ENCODE measurements at regions not wholly inside any gene's neighbourhood (a gene's known extent, or its start where the extent isn't known, plus 50 kb on each side); places are given as distances from the start of the nearest gene placed in this dataset.
"Not testable (repeated sequence)": the region's sequence is repeated elsewhere in the genome, so short reads cannot be mapped to it uniquely, and the experiment has no call there.

GRCh38 chr22:47303161-47303890 lies 540.9 kb downstream of the TBC1D22A start:
- Histone ChIP-seq H3K27me3 (replicated peaks; ENCODE audit: insufficient read depth, low read length) (no peaks in the 10 kb centered on the region; the same call in 1 of the 2 replicates), H3K36me3 (replicated peaks; ENCODE audit: insufficient read depth, low read length) (no peaks in the 10 kb centered on the region), H3K27ac (ENCODE audit: low read length) (no peak overlapping the region), H3K9ac (ENCODE audit: low read length) (no peak overlapping the region), H3K9me3 (replicated peaks; ENCODE audit: insufficient read depth, low read length) (no peaks in the 10 kb centered on the region), H3K9me2 (replicated peaks; ENCODE audit: insufficient read depth, low read length) (no peaks in the 10 kb centered on the region), H3K4me1 (ENCODE audit: low read length) (no peaks in the 10 kb centered on the region), H2AFZ (ENCODE audit: low read length) (no peak overlapping the region), H3K4me3 (ENCODE audit: low read length) (no peak overlapping the region), H4K20me1 (ENCODE audit: insufficient read depth, low read length) (no peaks in the 10 kb centered on the region), H3K4me2 (ENCODE audit: low read depth, low read length) (no peak overlapping the region), H3F3A (ENCODE audit: insufficient read depth, low read length) (no peaks in the 10 kb centered on the region), H3K79me2 (ENCODE audit: low read length) (no peaks in the 10 kb centered on the region)
- no peak for TF ChIP-seq EZH2phosphoT487 (IDR thresholded peaks at IDR 0.05; ENCODE audit: low read length)
- no peak for TF ChIP-seq EZH2 (optimal IDR thresholded peaks at IDR 0.05; ENCODE audit: low read depth, low read length)
- no peak for TF ChIP-seq CTCF (IDR thresholded peaks at IDR 0.05; ENCODE audit: low read length)
- DNase-seq = no peak

GRCh38 chr22:47302587-47302986 lies 540.1 kb downstream of the TBC1D22A start:
- not testable (repeated sequence) for H3K27ac ChIP-seq (ENCODE audit: low read length); H3F3A ChIP-seq (ENCODE audit: insufficient read depth, low read length); H2AFZ ChIP-seq (ENCODE audit: low read length); H3K4me3 ChIP-seq (ENCODE audit: low read length); H3K4me2 ChIP-seq (ENCODE audit: low read depth, low read length); H3K9me2 ChIP-seq (replicated peaks; ENCODE audit: insufficient read depth, low read length); H3K4me1 ChIP-seq (ENCODE audit: low read length); H4K20me1 ChIP-seq (ENCODE audit: insufficient read depth, low read length); H3K27me3 ChIP-seq (replicated peaks; ENCODE audit: insufficient read depth, low read length); H3K79me2 ChIP-seq (ENCODE audit: low read length); DNase-seq; H3K9ac ChIP-seq (ENCODE audit: low read length); H3K9me3 ChIP-seq (replicated peaks; ENCODE audit: insufficient read depth, low read length); H3K36me3 ChIP-seq (replicated peaks; ENCODE audit: insufficient read depth, low read length)

GRCh38 chr22:47301820-47302475 lies 539.5 kb downstream of the TBC1D22A start:
- TF ChIP-seq CTCF (IDR thresholded peaks at IDR 0.05; ENCODE audit: low read length) (no peak), EZH2 (optimal IDR thresholded peaks at IDR 0.05; ENCODE audit: low read depth, low read length) (no peak), EZH2phosphoT487 (IDR thresholded peaks at IDR 0.05; ENCODE audit: low read length) (no peak)
- H3K9ac ChIP-seq (ENCODE audit: low read length) = no peak overlapping the region
- H3K4me1 ChIP-seq (ENCODE audit: low read length) = no peaks in the 10 kb centered on the region
- H3K4me3 ChIP-seq (ENCODE audit: low read length) = no peak overlapping the region
- H4K20me1 ChIP-seq (ENCODE audit: insufficient read depth, low read length) = no peaks in the 10 kb centered on the region
- H3K9me3 ChIP-seq (replicated peaks; ENCODE audit: insufficient read depth, low read length) = no peaks in the 10 kb centered on the region
- H3K36me3 ChIP-seq (replicated peaks; ENCODE audit: insufficient read depth, low read length) = no peaks in the 10 kb centered on the region
- H3K27ac ChIP-seq (ENCODE audit: low read length) = no peak overlapping the region
- no peaks in the 10 kb centered on the region for H3K9me2 ChIP-seq (replicated peaks; ENCODE audit: insufficient read depth, low read length)
- DNase-seq = no peak
- H3K27me3 ChIP-seq (replicated peaks; ENCODE audit: insufficient read depth, low read length) = peaks cover 10% of the 10 kb centered on the region
- H2AFZ ChIP-seq (ENCODE audit: low read length) = no peak overlapping the region
- H3K79me2 ChIP-seq (ENCODE audit: low read length) = no peaks in the 10 kb centered on the region
- no peak overlapping the region for H3K4me2 ChIP-seq (ENCODE audit: low read depth, low read length)
- H3F3A ChIP-seq (ENCODE audit: insufficient read depth, low read length) = no peaks in the 10 kb centered on the region

Measured in MM.1S (cell line).